ENCODE measurements at regions not wholly inside any gene's neighbourhood (a gene's known extent, or its start where the extent isn't known, plus 50 kb on each side); places are given as distances from the start of the nearest gene placed in this dataset.

DNA sequence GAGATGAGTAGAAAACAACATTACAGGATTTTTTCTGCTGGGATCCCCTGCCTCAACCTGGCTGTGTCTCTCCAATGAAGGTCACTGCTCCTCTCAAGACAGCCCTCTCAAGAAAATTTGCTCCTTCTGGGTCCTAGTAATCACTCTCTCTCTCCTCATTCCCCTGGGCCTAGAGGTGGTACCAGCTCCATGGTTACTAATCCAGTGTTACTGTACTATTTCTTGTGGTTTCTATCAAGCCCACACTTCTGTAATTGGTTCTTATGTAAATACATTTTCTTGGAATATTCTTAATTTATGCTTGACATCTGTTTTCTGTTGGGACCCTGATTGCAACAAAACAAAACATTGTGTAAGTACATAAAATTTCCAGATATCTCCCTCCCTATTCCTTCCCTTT lies 123.8 kb upstream of the RORB start:
- TF ChIP-seq, protein P1, sequence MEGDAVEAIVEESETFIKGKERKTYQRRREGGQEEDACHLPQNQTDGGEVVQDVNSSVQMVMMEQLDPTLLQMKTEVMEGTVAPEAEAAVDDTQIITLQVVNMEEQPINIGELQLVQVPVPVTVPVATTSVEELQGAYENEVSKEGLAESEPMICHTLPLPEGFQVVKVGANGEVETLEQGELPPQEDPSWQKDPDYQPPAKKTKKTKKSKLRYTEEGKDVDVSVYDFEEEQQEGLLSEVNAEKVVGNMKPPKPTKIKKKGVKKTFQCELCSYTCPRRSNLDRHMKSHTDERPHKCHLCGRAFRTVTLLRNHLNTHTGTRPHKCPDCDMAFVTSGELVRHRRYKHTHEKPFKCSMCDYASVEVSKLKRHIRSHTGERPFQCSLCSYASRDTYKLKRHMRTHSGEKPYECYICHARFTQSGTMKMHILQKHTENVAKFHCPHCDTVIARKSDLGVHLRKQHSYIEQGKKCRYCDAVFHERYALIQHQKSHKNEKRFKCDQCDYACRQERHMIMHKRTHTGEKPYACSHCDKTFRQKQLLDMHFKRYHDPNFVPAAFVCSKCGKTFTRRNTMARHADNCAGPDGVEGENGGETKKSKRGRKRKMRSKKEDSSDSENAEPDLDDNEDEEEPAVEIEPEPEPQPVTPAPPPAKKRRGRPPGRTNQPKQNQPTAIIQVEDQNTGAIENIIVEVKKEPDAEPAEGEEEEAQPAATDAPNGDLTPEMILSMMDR (IDR thresholded peaks at IDR 0.05; ENCODE audit: low read depth, low read length, poor library complexity, severe bottlenecking): no peak
- TF ChIP-seq EZH2phosphoT487 (IDR thresholded peaks at IDR 0.05; ENCODE audit: borderline replicate concordance, low read length): no peak

Data from DOHH2 (cell line).